BE2C (cell line): ENCODE measurements at regions not wholly inside any gene's neighbourhood (a gene's known extent, or its start where the extent isn't known, plus 50 kb on each side); places are given as distances from the start of the nearest gene placed in this dataset.

Experiments
- DNase-seq: peaks from one replicate; pipeline ENCODE4 v3.0.0-alpha.2; 2020
- H3K27me3 ChIP-seq: fragments of 250-450 bp; sonication (Bioruptor Pico); 2 replicates; pipeline ENCODE4 v1.5.1; 2020; ENCODE audit warnings: mild to moderate bottlenecking
- H3K36me3 ChIP-seq: fragments of 250-450 bp; sonication (Bioruptor Pico); 2 replicates; pipeline ENCODE4 v1.5.1; 2020; ENCODE audit warnings: mild to moderate bottlenecking
- H3K4me1 ChIP-seq: fragments of 250-450 bp; sonication (Bioruptor Pico); 2 replicates; pipeline ENCODE4 v1.5.1; 2020
- H3K4me3 ChIP-seq: 2 replicates; pipeline ENCODE4 v1.5.1; 2011; ENCODE audit warnings: low read depth, low read length
- H3K9me3 ChIP-seq: fragments of 250-450 bp; sonication (Bioruptor Pico); 2 replicates; pipeline ENCODE4 v1.5.1; 2020
- TF ChIP-seq, protein P1 (sequence below): IDR thresholded peaks from 2 replicates; pipeline ENCODE4 v1.5.1; 2012; ENCODE audit warnings: mild to moderate bottlenecking, low read depth, low read length

DNA sequence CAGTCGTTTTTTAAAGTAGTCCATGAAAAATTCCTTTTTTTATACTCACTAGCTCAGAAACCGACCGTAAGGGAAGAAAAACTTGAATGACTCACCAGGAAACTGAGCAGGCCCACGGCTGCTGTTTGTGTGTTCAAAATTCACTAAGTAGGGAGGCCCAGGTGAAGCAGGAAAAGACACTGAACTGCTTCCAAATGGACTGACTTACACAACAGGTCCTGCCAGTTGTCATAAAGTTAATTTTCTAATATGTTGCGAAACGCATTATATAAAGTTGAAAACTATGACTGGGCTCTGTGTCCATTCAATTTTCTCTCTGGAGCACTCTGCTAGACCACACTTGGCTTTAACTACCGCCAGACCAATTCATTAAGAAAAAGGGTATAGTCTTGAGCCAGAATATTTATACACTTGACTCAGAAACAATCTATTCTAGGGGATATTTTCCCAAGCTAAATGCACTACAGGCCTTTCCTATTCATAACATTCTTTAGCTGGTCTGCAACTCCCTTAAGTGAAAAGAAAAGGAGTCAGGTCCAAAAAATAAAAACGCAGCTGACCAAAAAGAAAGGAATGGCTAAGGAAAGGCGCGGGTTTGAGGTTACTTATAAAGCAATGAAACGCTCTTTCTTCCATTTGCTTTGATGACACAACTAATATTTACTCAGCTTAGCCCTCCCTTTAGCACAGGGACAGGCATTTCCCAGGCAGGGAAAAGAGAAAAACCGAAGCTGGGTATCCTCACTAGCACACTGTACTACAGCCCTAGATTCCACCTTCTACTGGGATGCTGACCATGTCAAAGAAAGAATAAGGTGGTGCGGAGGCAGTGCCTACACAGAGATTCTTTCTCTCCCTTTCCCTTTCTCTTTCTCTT, 306.3 kb upstream of the ESRRG start:
- TF ChIP-seq, protein P1, sequence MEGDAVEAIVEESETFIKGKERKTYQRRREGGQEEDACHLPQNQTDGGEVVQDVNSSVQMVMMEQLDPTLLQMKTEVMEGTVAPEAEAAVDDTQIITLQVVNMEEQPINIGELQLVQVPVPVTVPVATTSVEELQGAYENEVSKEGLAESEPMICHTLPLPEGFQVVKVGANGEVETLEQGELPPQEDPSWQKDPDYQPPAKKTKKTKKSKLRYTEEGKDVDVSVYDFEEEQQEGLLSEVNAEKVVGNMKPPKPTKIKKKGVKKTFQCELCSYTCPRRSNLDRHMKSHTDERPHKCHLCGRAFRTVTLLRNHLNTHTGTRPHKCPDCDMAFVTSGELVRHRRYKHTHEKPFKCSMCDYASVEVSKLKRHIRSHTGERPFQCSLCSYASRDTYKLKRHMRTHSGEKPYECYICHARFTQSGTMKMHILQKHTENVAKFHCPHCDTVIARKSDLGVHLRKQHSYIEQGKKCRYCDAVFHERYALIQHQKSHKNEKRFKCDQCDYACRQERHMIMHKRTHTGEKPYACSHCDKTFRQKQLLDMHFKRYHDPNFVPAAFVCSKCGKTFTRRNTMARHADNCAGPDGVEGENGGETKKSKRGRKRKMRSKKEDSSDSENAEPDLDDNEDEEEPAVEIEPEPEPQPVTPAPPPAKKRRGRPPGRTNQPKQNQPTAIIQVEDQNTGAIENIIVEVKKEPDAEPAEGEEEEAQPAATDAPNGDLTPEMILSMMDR, result no peak
- H3K27me3 ChIP-seq, result no peaks in the 10 kb centered on the region
- no peak for DNase-seq
- no peaks in the 10 kb centered on the region for H3K36me3 ChIP-seq
- H3K9me3 ChIP-seq, result no peaks in the 10 kb centered on the region
- H3K4me1 ChIP-seq, result no peaks in the 10 kb centered on the region
- H3K4me3 ChIP-seq, result no peak overlapping the region

DNA sequence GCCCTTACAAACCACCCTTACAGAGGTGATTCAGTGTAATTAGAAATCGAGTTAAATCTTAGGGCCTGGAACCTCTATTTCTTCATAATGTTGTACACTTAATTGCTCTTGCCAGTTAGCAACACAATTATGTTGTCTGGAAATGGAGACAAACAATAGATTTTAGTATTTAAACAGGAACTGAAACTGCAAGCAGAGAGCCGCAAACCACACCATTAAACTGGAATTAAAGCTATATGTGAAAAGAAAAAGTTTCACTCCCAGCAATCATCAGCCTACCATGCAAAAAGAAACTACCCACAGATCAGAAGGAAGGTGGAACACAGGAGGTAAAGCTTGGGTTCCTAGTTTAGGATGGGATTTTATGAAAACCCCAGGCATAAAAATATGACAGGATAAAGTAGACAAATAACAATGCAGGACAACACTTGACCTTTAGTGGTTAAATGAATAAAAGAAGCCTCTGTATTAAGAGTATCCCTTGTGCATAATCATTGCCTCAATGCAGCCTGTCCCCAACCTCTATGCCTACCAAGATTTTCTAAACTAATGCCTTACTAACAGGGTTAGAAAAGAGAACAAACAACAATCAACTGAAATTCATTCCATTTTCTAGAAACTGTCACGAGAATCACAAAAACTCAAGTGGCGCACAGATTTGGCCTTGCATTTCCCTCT, 304.3 kb upstream of the ESRRG start:
- H3K4me1 ChIP-seq, result no peaks in the 10 kb centered on the region
- H3K36me3 ChIP-seq, result no peaks in the 10 kb centered on the region
- no peaks in the 10 kb centered on the region for H3K9me3 ChIP-seq
- no peak overlapping the region for H3K4me3 ChIP-seq
- no peaks in the 10 kb centered on the region for H3K27me3 ChIP-seq
- no peak for DNase-seq
- TF ChIP-seq, protein P1, result no peak

DNA sequence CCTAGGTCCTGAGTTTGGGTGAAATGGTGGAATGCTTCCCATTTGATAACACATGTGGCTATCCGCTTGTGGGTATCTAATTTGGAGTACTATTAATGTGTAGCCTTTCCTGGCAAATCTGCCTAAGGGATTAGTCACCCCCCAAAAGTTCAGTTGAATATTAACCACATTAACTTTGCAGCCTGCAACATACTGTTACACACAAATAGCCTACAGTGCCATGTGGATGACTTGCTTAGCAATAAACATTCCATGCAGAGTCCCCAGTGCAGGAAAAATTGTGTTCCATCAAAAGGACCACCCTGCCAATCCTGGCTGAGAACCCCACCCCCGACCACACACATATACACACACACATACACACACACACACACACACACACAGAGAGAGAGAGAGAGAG, 303.3 kb upstream of the ESRRG start:
- no peak for DNase-seq
- TF ChIP-seq, protein P1, result no peak
- Histone ChIP-seq H3K36me3 (no peaks in the 10 kb centered on the region), H3K4me3 (no peak overlapping the region), H3K9me3 (no peaks in the 10 kb centered on the region), H3K4me1 (no peaks in the 10 kb centered on the region), H3K27me3 (no peaks in the 10 kb centered on the region)

DNA sequence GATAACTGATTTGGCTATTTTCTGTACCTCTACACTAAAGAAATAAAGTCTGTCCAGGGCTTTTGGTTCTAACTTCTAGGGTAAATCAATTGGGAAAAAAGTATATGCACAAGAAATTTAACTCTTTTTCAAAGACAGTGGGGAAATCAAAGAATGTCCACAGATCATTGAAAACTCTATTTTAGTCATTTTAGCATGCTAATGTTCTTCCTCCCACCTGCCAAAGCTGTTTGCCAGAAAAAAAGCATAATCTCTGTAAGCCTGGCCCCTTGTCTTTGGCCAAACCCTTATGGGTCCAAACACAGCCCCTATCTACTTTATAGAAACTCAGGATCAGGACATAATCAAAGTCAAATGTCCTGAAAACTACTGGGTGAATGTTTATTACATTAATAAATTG, 302.2 kb upstream of the ESRRG start:
- TF ChIP-seq, protein P1, result no peak
- DNase-seq, result no peak
- no peaks in the 10 kb centered on the region for H3K27me3 ChIP-seq
- H3K4me3 ChIP-seq, result no peak overlapping the region
- no peaks in the 10 kb centered on the region for H3K36me3 ChIP-seq
- H3K4me1 ChIP-seq, result no peaks in the 10 kb centered on the region
- no peaks in the 10 kb centered on the region for H3K9me3 ChIP-seq

DNA sequence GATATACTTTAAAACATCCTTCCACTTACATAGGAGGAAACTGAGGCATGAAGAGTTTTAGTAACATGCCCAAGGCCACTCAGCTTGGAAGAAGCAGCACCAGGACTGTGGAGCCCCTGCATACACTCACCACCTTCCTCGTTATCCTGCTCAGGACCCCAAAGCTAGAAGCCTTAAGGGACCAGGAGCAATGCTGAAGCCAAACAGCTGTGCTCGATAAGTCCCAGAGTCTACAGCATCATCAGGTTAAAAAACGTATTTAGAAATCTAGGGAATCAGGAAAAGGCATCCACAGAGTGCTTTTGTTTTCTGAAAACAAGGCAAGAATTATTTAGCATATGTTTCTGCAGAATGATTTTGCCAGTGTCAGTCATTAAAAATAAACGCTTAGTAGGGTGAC, 301.7 kb upstream of the ESRRG start:
- DNase-seq, result no peak
- TF ChIP-seq, protein P1, result no peak
- Histone ChIP-seq H3K4me1 (no peaks in the 10 kb centered on the region), H3K27me3 (no peaks in the 10 kb centered on the region), H3K36me3 (no peaks in the 10 kb centered on the region), H3K9me3 (no peaks in the 10 kb centered on the region), H3K4me3 (no peak overlapping the region)

DNA sequence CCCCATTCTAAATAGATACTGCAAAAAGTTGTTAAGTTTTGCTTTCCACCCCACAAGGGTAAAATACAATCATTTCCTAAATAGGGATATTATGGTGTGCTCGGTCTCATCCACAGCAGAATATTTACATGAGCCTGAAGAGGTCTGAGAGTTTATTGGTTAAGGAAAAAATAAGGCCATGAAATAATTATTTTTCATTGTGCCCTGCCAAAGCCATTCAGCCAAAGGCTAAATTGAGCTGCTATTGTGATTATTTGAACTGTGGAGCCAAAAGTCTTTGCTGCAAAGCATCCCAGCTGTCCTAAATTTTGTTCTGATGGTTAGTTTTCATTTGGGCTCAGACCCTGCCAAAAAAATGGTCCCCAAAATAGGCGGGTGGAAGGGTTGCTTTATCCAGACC, 298.7 kb upstream of the ESRRG start:
- no peak for DNase-seq
- TF ChIP-seq, protein P1, result no peak
- Histone ChIP-seq H3K27me3 (no peaks in the 10 kb centered on the region; the same call in none of the 2 replicates), H3K36me3 (no peaks in the 10 kb centered on the region), H3K9me3 (no peaks in the 10 kb centered on the region), H3K4me3 (no peak overlapping the region), H3K4me1 (no peaks in the 10 kb centered on the region)
